Fibroblast of lung (primary cell): ENCODE measurements at regions not wholly inside any gene's neighbourhood (a gene's known extent, or its start where the extent isn't known, plus 50 kb on each side); places are given as distances from the start of the nearest gene placed in this dataset.

Experiments used
- CTCF ChIP-seq, 2 donors: IDR thresholded peaks in 1 of 2; conservative IDR thresholded peaks in 1 of 2; 1 replicate in 1 of 2; 2 replicates in 1 of 2; pipeline ENCODE4 v1.5.1; 2011 to 2012; ENCODE audit warnings: low read length in 2 of 2, control low read depth in 1 of 2, inconsistent platforms in 1 of 2, low read depth in 1 of 2, mild to moderate bottlenecking in 1 of 2
- EZH2 ChIP-seq: IDR thresholded peaks from 2 replicates; pipeline ENCODE4 v1.5.1; 2012; ENCODE audit warnings: low read length, control low read depth, mild to moderate bottlenecking; ENCODE audit errors: missing control alignments

GRCh38 chr9:80144856-80145255, 573.1 kb downstream of the TLE4 start:
- no peak for TF ChIP-seq CTCF (conservative IDR thresholded peaks at IDR 0.05 in 1 of 2, IDR thresholded peaks at IDR 0.05 in 1 of 2; ENCODE audit: low read depth in 1 of 2, low read length in 2 of 2)
- no peak for TF ChIP-seq EZH2
